ENCODE measurements at regions not wholly inside any gene's neighbourhood (a gene's known extent, or its start where the extent isn't known, plus 50 kb on each side); places are given as distances from the start of the nearest gene placed in this dataset.

- H2AFZ ChIP-seq (ENCODE audit: low read depth, low read length, poor library complexity, severe bottlenecking): no peak overlapping the region
These were observed 75.4 kb upstream of the PRNP start for GRCh38 chr20:4610871-4611270.

GRCh38 chr20:4609511-4609910, 76.7 kb upstream of the PRNP start:
- TF ChIP-seq REST (IDR thresholded peaks at IDR 0.05; ENCODE audit: low read depth): no peak
- TF ChIP-seq JUND (IDR thresholded peaks at IDR 0.05): no peak
- no peak for TF ChIP-seq POLR2AphosphoS5 (IDR thresholded peaks at IDR 0.05; ENCODE audit: low read depth, low read length)
- TF ChIP-seq CBX3 (IDR thresholded peaks at IDR 0.05; ENCODE audit: low read depth): no peak
- no peak for TF ChIP-seq SIN3A (IDR thresholded peaks at IDR 0.05; ENCODE audit: low read depth)
- Histone ChIP-seq H3K27me3 (ENCODE audit: insufficient read depth, low read length) (no peaks in the 10 kb centered on the region), H3K9me2 (ENCODE audit: insufficient read depth) (no peaks in the 10 kb centered on the region), H3K27ac (ENCODE audit: low read depth, low read length) (no peak overlapping the region), H2AFZ (ENCODE audit: low read depth, low read length, poor library complexity, severe bottlenecking) (no peak overlapping the region), H3K4me2 (ENCODE audit: low read length) (no peak overlapping the region), H3K4me1 (ENCODE audit: control insufficient read depth in 1 of 2, insufficient read depth in 2 of 2, low read length in 2 of 2) (peaks cover 14 to 16% of the 10 kb centered on the region in 2 experiments), H3K36me3 (ENCODE audit: control insufficient read depth in 1 of 2, insufficient read depth in 2 of 2, low read length in 2 of 2) (no peaks in the 10 kb centered on the region), H4K20me1 (ENCODE audit: insufficient read depth) (no peaks in the 10 kb centered on the region), H3K9me3 (ENCODE audit: control insufficient read depth in 1 of 2, insufficient read depth in 1 of 2, low read depth in 1 of 2, low read length in 2 of 2) (no peaks in the 10 kb centered on the region), H3K9ac (ENCODE audit: low read length) (no peak overlapping the region), H3K4me3 (replicated peaks in 1 of 2; ENCODE audit: low read depth in 1 of 2, low read length in 2 of 2) (no peak overlapping the region), H3K79me2 (ENCODE audit: insufficient read depth, low read length) (no peaks in the 10 kb centered on the region)
- BruUV-seq (replicated peaks): no TSS peak
- CTCF ChIA-PET: no interaction called here
- intact Hi-C loops (cut with micrococcal nuclease): loop anchor here (5.0 kb wide), 3 partner anchors 348 to 583 kb away; no protein-coding TSS in a partner anchor
- no peak for DNase-seq (ENCODE audit: low read depth, low spot score)
- no peak for ATAC-seq
- POLR2A ChIA-PET: no interaction called here
- RAD21 ChIA-PET (ENCODE audit: low non-redundant PET in 1 of 2, low total read pairs in 2 of 2, uncharacterized antibody in 2 of 2, unreplicated experiment in 2 of 2): no interaction called here

More at GRCh38 chr20:4610871-4611270, 75.4 kb upstream of the PRNP start:
- peaks cover 15 to 16% of the 10 kb centered on the region in 2 experiments for H3K4me1 ChIP-seq (ENCODE audit: control insufficient read depth in 1 of 2, insufficient read depth in 2 of 2, low read length in 2 of 2)
- H3K79me2 ChIP-seq (ENCODE audit: insufficient read depth, low read length): no peaks in the 10 kb centered on the region
- DNase-seq (ENCODE audit: low read depth, low spot score) (no peak), ATAC-seq (no peak)
- POLR2A ChIA-PET: no interaction called here
- no peaks in the 10 kb centered on the region for H3K9me3 ChIP-seq (ENCODE audit: control insufficient read depth in 1 of 2, insufficient read depth in 1 of 2, low read depth in 1 of 2, low read length in 2 of 2)
- RAD21 ChIA-PET (ENCODE audit: low non-redundant PET in 1 of 2, low total read pairs in 2 of 2, uncharacterized antibody in 2 of 2, unreplicated experiment in 2 of 2): no interaction called here
- TF ChIP-seq CEBPB (IDR thresholded peaks at IDR 0.05; ENCODE audit: low read depth) (no peak), EGR1 (IDR thresholded peaks at IDR 0.05; ENCODE audit: low read depth) (no peak), POLR2AphosphoS5 (IDR thresholded peaks at IDR 0.05; ENCODE audit: low read depth, low read length) (no peak), ELF1 (IDR thresholded peaks at IDR 0.05; ENCODE audit: borderline replicate concordance, low read depth) (no peak), FOSL1 (IDR thresholded peaks at IDR 0.05; ENCODE audit: low read depth) (no peak), CTCF (IDR thresholded peaks at IDR 0.05 in 2 of 3, conservative IDR thresholded peaks at IDR 0.05 in 1 of 3; ENCODE audit: borderline replicate concordance in 1 of 3, insufficient read depth in 1 of 3, low read depth in 2 of 3, low read length in 2 of 3) (no peak), SP1 (IDR thresholded peaks at IDR 0.05; ENCODE audit: low read depth) (no peak)
- no peaks in the 10 kb centered on the region for H4K20me1 ChIP-seq (ENCODE audit: insufficient read depth)
- CTCF ChIA-PET: no interaction called here
- no peak overlapping the region for H3K9ac ChIP-seq (ENCODE audit: low read length)
- no peaks in the 10 kb centered on the region for H3K27me3 ChIP-seq (ENCODE audit: insufficient read depth, low read length)
- intact Hi-C loops (cut with micrococcal nuclease): no loop called here
- BruUV-seq (replicated peaks): no TSS peak
- no peak overlapping the region for H3K4me2 ChIP-seq (ENCODE audit: low read length)
- H3K9me2 ChIP-seq (ENCODE audit: insufficient read depth): no peaks in the 10 kb centered on the region
- H3K4me3 ChIP-seq (replicated peaks in 1 of 2; ENCODE audit: low read depth in 1 of 2, low read length in 2 of 2): no peak overlapping the region
- no peak overlapping the region for H3K27ac ChIP-seq (ENCODE audit: low read depth, low read length)
- no peaks in the 10 kb centered on the region for H3K36me3 ChIP-seq (ENCODE audit: control insufficient read depth in 1 of 2, insufficient read depth in 2 of 2, low read length in 2 of 2)
